Nephron progenitor cell (in vitro differentiated cells): ENCODE measurements at regions not wholly inside any gene's neighbourhood (a gene's known extent, or its start where the extent isn't known, plus 50 kb on each side); places are given as distances from the start of the nearest gene placed in this dataset.

Experiments used
- DNase-seq: peaks from one replicate; pipeline ENCODE4 v3.0.0; 2021
- H3K27ac Mint-ChIP-seq: 2 replicates; pipeline ENCODE4 v1.8.0; 2021; ENCODE audit warnings: mild to moderate bottlenecking, moderate library complexity, mixed read lengths
- H3K27me3 Mint-ChIP-seq: 2 replicates; pipeline ENCODE4 v1.8.0; 2021; ENCODE audit warnings: mild to moderate bottlenecking, low read depth, mixed read lengths; ENCODE audit not compliant: poor library complexity
- H3K36me3 Mint-ChIP-seq: 2 replicates; pipeline ENCODE4 v1.8.0; 2021; ENCODE audit warnings: low read depth, mixed read lengths
- H3K4me1 Mint-ChIP-seq: 2 replicates; pipeline ENCODE4 v1.8.0; 2021; ENCODE audit warnings: mixed read lengths
- H3K4me3 Mint-ChIP-seq: 2 replicates; pipeline ENCODE4 v1.8.0; 2021; ENCODE audit warnings: mild to moderate bottlenecking, moderate library complexity, mixed read lengths
- H3K9me3 Mint-ChIP-seq: 2 replicates; pipeline ENCODE4 v1.8.0; 2021; ENCODE audit warnings: mild to moderate bottlenecking, moderate library complexity, mixed read lengths
- TF ChIP-seq, protein P1 (sequence below): fragments of 200-600 bp; sonication (generic); IDR thresholded peaks from 2 replicates; pipeline ENCODE4 v1.5.0; 2021; ENCODE audit warnings: antibody characterized with exemption

DNA sequence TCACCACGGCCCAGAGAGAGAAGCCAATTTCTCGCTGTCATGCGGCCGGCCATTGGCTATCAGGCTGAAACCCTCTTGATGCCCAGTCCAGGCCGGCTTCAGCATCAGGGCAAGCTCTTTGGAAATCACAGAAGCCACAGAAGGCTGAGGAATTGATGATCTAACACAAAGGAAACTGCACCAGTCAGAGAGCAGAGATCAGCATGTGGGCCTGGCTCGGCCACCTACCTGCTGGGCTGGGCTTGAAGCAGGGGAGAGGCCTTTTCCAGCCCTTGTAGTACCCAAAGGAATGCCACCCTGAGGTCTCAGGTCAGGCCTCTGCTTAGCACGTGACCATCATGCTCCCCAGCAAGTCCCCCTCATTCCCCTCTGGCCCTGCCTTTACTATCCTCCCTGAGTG lies 119.1 kb downstream of the TLE3 start:
- Mint-ChIP-seq H3K4me3 (no peak overlapping the region), H3K36me3 (no peaks in the 10 kb centered on the region), H3K9me3 (no peaks in the 10 kb centered on the region), H3K27ac (no peak overlapping the region), H3K27me3 (peaks cover 35% of the 10 kb centered on the region), H3K4me1 (peaks cover 20% of the 10 kb centered on the region)
- TF ChIP-seq, protein P1, sequence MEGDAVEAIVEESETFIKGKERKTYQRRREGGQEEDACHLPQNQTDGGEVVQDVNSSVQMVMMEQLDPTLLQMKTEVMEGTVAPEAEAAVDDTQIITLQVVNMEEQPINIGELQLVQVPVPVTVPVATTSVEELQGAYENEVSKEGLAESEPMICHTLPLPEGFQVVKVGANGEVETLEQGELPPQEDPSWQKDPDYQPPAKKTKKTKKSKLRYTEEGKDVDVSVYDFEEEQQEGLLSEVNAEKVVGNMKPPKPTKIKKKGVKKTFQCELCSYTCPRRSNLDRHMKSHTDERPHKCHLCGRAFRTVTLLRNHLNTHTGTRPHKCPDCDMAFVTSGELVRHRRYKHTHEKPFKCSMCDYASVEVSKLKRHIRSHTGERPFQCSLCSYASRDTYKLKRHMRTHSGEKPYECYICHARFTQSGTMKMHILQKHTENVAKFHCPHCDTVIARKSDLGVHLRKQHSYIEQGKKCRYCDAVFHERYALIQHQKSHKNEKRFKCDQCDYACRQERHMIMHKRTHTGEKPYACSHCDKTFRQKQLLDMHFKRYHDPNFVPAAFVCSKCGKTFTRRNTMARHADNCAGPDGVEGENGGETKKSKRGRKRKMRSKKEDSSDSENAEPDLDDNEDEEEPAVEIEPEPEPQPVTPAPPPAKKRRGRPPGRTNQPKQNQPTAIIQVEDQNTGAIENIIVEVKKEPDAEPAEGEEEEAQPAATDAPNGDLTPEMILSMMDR = no peak
- no peak for DNase-seq

DNA sequence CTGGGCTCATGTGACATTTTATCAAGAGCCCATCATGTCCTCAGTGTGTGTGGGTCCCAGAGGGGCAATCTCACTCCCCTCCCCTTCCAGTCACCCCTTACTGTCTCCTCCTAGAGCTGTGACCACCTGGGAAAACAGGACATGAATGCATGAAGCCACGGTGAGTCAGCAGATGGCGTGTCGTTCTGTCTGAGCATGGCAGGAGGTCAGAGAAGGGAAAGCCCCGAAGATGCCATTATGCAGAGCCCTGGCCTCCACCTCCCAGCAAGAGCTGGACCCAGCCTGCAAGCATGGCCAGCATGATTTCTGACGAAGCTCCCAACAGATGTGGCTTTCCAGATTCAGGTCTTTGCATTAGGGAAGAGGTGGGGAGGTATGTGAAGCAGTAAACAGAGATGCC lies 118.5 kb downstream of the TLE3 start:
- H3K27me3 Mint-ChIP-seq = peaks cover 31% of the 10 kb centered on the region
- H3K4me3 Mint-ChIP-seq = no peak overlapping the region
- no peaks in the 10 kb centered on the region for H3K36me3 Mint-ChIP-seq
- no peak overlapping the region for H3K27ac Mint-ChIP-seq
- DNase-seq = no peak
- TF ChIP-seq, protein P1 = no peak
- H3K9me3 Mint-ChIP-seq = no peaks in the 10 kb centered on the region
- peaks cover 16% of the 10 kb centered on the region for H3K4me1 Mint-ChIP-seq

DNA sequence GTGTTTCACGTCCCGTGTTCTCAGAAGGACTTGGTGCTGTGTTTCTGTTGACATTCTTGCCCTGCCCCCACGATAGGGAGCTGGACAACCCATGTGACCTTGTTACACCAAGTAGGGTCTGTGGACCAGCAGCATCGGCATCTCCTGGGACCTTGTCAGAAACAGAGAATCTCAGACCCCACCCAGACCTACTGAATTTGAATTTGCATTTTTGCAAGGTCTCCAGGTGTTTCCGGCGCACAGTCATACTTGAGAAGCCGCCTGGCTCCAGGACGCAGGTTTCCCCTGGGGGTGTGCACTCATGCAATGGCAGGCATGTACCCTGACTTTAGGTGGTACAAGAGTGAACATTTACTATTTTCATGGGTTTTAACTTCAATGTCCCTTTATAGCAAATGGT lies 117.9 kb downstream of the TLE3 start:
- Mint-ChIP-seq H3K9me3 (no peaks in the 10 kb centered on the region), H3K4me1 (peaks cover 16% of the 10 kb centered on the region), H3K27ac (no peak overlapping the region), H3K4me3 (no peak overlapping the region), H3K36me3 (no peaks in the 10 kb centered on the region), H3K27me3 (peaks cover 35% of the 10 kb centered on the region)
- TF ChIP-seq, protein P1 = no peak
- DNase-seq = no peak

DNA sequence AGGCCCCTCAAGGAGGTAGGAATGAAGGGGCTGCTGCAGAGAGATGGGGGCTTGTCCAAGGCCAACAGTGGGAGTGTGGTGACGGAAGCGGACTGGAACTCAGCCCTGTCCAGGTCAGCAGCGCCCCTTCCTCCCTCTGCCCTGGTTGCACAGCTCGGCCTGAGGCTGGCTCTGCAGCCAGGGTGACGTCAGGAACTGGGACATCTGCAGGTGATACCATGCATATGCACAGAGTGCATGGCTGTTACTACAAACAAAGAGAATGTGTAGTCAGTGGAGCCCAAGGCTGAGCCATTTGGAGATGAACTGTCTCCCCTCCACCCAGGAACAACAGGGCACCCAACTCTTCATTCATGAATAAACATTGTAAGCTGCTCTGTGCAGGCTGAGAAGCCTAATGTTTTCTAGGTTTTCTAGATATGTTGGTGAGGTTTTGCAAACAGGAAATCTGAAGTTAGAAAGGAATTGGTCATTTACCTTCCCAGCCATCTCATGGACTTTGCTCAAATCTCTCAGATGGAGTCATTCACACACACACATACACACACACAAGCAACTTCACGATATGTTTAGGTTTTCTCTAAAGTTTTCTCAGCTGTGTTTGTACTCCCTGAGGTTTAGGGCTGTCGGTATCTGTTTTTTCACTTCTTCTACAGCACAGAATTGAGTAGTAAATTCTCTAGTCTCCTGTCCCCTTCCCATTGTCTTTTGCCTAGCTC lies 117.2 kb downstream of the TLE3 start:
- H3K4me1 Mint-ChIP-seq = peaks cover 16% of the 10 kb centered on the region
- H3K36me3 Mint-ChIP-seq = no peaks in the 10 kb centered on the region
- H3K4me3 Mint-ChIP-seq = no peak overlapping the region
- no peak overlapping the region for H3K27ac Mint-ChIP-seq
- H3K27me3 Mint-ChIP-seq = peaks cover 32% of the 10 kb centered on the region
- H3K9me3 Mint-ChIP-seq = no peaks in the 10 kb centered on the region
- TF ChIP-seq, protein P1 = no peak
- no peak for DNase-seq

DNA sequence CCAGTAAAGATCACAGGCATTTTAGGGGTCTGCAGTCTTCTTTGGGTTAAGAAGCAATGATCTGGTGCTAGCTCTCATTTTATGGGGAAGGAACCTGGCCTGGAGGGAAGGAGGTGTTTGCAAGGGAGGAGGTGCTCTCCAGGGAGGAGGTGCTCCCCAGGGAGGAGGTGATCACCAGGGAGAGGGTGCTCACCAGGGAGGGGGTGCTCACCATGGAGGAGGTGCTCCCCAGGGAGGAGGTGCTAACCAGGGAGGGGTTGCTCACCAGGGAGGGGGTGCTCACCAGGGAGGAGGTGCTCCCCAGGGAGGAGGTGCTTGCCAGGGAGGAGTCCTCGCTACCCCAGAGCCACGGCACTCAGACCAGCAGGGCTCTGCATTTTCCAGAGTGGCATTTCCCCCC lies 115.7 kb downstream of the TLE3 start:
- Mint-ChIP-seq H3K27me3 (peaks cover 31% of the 10 kb centered on the region), H3K27ac (no peak overlapping the region), H3K36me3 (no peaks in the 10 kb centered on the region), H3K9me3 (no peaks in the 10 kb centered on the region), H3K4me3 (no peak overlapping the region), H3K4me1 (peaks cover 16% of the 10 kb centered on the region)
- no peak for DNase-seq
- TF ChIP-seq, protein P1 = no peak

DNA sequence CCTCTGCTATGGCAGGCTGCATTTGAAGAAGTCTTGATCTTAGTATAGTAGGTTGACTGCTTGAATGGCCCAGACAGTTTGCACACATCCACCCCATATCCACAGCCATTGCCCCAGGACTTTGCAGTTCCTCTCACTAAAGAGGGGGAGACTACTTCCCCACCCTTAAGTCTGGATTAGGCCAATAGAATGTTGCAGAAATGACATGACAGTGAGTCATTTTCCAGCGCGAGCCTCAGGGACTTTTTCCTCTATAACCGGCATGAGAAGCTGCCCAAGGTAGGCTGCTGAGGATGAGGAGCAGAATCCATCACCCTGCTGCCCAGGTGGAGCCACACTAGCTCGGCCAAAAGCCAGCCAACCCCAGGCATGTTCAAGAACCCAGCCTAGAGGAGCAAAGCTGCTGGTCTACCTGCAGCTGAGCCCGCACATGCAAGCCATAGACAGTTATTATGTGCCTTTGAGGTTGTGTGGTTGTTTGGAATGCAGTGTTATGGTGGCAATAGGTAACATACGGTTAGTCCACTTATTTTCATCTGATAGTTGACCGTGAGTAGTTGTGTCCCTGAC lies 113.9 kb downstream of the TLE3 start:
- Mint-ChIP-seq H3K27ac (no peak overlapping the region), H3K4me1 (peaks cover 21% of the 10 kb centered on the region), H3K27me3 (peaks cover 30% of the 10 kb centered on the region), H3K4me3 (no peak overlapping the region), H3K9me3 (no peaks in the 10 kb centered on the region), H3K36me3 (no peaks in the 10 kb centered on the region)
- TF ChIP-seq, protein P1 = no peak
- DNase-seq = no peak
